H1 (cell line): ENCODE measurements at regions not wholly inside any gene's neighbourhood (a gene's known extent, or its start where the extent isn't known, plus 50 kb on each side); places are given as distances from the start of the nearest gene placed in this dataset.

Experiments used
- ASH2L ChIP-seq: fragments of 200-600, 300-600 bp; sonication (generic); IDR thresholded peaks from one replicate; pipeline ENCODE4 v1.7.1; 2017; ENCODE audit warnings: low read length
- SP2 ChIP-seq: IDR thresholded peaks from 2 replicates; pipeline ENCODE4 v1.6.1; 2012; ENCODE audit warnings: mild to moderate bottlenecking, low read length, inconsistent platforms

DNA sequence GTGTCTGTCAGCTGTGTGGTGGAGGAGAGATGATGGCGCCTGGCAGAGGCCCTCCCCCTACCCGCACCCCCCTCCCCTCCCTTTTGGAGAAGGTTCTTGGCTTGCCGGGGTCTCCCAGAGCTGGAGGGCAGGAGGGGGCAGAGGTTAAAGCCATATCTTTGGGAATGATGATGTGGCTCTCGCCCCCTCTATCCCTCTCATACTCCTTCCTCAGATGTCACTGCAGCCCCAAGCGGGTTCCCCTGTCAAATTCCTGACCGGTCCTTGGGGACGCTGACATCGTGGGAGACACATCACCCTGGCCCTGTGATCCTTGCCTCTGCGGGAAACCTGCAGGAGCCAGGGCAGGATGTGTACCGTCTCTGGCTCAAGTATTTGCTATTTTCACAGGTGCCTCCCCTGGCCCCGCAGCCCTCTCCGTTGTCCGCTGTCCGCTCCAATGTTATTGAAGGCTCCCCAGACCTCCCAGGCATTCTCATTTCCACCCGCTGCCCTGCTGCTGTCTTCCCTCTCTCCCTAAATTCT, 109.5 kb downstream of the FOXD1 start (continued):
- TF ChIP-seq SP2: no peak
- TF ChIP-seq ASH2L: no peak
